Left renal cortex interstitium (tissue), 4 donors: ENCODE measurements at regions not wholly inside any gene's neighbourhood (a gene's known extent, or its start where the extent isn't known, plus 50 kb on each side); places are given as distances from the start of the nearest gene placed in this dataset.

Experiments used
- DNase-seq, 4 donors: peaks; one replicate each; pipeline ENCODE4 v3.0.0-alpha.2; 2013; ENCODE audit warnings: low read depth in 4 of 4, low spot score in 2 of 4, missing footprints in 1 of 4

DNA sequence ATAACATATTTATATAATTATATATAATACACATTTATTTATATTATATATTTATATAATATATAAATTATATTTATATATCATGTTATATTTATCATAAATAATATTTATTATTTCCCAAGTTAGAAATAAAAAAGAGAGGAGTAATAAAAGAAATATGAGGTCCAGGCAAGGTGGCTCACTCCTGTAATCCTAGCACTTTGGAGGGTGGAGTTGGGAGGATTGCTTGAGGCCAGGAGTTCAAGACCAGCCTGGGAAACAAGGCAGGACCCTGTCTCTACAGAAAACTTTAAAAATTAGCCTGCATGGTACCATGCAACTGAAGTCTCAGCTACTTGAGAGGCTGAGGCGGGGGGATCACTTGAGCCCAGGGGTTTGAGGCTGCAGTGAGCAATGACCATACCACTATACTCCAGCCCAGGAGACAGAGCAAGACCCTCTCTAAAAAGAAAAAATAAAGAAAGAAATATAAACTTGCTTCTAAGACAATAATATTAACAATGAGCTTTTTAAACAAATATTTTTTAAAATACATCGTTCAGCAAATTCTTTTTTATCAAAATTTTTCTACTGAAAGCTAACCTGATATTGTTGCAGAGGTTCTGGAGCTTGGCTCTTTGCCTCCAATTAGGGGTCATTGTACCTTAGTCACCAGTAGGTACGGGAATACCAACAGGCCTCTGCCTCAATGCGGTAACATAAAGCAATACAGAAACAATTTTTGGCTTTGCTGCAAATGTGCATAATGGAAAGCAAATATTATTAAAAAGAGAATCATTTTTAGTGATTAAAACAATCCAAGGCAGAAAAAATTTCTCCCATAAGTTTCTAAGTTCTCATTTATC is 290.0 kb downstream of the SETD4 start:
- no peak for DNase-seq

DNA sequence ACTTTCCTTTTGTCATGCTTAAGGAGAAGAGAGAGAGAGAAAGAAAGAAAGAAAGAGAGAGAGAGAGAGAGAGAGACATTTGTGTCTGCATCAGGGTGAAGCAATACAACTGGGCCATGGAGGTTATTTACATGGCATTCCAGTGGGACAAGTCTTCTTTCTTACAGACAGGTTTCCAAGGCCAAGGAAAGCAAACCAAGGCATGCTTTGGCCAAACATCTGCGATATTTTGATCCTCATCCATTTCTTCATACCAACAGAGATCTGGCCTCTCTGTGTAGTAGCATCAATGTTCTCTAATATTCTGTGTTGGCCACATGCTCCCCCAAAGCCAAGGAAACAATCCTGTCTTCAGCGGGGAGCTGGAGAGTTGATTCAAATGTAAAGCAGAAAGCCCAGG is 292.1 kb downstream of the SETD4 start:
- DNase-seq = no peak

DNA sequence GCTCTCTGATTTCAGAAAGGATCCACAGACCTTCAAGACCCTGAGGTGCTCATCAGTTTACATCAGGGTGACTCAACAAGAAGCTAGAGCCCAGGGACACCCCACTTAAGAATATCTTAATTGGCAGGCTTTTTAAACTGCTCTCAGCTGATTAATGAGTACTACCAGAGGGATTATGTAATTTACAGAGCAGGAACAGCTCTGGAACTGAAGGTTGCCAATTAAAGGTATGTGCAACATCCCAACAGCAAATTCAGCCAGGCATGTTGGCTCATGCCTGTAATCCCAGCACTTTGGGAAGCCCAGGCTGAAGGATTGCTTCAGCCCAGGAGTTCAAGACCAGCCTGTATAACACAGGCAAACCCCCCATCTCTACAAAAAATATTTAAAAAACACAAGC is 295.7 kb downstream of the SETD4 start:
- DNase-seq = no peak

DNA sequence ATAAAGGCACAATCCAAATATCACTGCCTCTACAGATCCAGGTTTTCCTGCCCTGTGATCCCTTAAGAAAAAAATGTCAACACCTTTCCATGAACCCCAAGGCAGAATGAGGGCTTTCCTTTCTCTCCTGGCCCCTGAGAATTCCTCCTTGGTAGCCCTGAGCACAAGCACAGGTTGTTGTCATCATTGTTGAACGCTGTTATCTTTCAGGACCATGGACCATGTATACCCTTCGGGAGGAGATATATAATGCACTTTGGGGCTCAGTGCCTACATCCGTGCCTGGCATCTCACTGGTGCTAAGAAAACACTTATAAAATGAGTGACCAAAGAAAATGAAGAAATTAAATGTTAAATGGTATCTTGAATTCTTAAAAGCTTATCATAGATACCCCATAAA is 296.2 kb downstream of the SETD4 start:
- DNase-seq = no peak

DNA sequence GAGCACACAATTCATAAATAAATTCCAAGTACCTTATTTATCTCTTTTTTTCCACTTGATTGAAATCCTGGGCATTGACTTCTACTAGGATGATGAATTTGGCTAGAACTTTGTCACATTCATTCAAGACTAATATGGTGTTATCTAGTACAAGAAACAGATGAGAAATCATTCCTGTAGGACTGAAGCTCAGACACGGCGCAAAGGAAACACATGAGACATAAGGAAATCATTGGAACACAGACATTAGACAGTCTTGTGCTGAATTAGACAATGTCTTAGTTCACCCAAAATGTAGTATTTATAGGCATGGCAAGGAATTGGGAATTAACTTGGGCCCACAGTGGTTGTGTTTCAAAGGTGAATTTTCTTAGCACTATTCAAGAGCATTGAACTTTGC is 305.7 kb downstream of the SETD4 start:
- no peak for DNase-seq

DNA sequence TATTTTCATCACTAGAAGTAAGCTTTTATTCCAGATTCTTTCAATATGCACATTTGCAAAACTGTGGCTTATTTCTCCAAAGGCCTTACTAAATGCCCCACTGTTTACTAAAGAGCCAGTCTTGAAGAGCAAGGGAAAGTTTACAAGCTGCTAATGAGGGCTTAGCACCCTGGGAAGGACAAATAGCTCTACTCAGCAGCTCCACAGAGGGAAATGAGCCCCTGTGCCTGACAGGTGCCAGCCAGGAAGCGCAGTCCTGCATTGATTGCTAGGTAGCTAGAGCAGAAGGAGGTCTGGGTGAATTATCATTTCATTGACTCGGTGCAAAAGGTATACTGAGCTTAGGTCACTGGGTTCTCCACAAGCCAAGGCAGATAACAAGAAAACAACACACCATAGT is 307.0 kb downstream of the SETD4 start:
- no peak for DNase-seq

DNA sequence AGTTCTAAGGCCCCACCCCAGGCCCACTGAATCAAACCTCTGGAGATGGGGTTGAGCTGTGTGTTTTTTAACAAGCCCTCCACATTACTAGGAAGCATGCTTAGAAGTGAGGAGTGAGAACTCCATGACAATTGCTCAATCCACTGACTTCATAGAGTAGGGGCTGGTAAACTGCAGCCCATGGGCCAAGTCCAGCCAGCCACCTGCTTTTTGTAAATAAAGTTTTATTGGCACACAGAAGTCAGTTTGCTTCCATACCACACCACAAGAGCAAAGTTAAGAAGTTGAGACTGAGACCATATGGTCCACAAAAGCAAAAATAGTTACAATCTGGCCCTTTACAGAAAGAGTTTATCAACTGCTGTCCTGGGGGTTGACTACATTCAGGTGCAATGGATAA is 309.2 kb downstream of the SETD4 start:
- DNase-seq = no peak

DNA sequence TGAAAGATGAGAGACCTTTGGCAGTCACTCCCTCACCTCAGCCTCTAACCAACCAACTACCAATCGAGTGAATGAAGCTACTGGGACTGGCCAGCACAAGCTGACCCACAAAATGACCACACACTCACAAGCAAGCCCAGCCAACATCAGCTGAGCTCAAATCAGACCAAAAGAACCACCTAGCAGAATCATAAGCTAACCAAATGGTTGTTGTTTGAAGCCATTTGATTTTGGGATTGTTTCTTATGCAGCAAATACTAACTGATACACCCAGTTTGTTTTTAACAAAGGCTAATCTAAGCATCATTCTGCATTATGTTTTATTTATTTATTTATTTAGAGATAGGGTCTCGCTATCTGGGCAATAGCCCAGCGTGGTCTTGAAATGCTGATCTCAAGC is 310.4 kb downstream of the SETD4 start:
- DNase-seq = no peak

DNA sequence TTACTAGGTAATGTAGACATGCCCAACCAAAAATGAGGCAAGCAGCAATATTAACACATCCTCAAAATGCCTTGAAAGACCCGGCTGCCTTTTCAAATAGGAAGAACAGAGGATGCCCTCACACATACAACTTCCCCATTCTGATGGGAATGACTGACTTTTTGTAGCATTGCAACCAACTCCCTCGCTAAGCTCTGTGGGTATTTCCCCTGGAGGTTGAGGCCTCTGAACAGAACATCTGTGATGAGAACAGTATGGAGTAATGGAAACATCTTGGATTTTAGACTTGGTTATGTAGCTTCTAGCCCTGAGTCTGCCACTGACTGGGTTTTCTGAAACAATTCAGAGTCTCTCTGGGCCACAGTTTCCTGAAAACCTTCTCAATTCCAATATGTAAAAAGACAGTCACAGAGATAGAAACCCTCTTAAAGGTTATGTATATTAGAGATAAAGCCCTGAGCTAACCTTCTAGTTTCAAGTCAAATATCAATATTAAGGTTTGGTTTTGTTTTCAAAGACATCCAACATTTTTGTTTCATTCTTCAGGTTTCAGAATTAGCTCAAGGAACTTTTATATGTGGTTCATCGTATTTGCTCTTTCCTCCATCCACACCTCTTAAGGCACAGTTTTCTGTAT is 311.5 kb downstream of the SETD4 start:
- DNase-seq = no peak

DNA sequence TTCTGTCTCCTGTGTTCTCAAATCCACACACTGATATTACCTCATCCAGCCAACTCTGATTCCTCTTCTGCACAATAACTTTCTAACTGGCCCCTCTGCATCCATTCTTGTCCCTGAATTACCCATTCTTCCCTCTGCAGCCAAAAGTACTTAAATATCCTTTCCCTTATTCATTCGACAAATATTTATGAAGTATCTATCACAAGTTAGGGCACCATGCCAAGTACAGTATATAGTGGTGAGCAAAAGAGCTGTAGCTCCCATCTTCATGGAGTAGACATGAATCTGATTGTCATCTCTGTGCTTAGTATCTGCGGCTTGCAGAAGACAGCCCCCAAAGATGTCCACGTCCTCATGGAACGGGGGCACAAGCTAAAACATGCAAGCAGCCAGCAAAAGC is 316.8 kb downstream of the SETD4 start:
- no peak for DNase-seq

DNA sequence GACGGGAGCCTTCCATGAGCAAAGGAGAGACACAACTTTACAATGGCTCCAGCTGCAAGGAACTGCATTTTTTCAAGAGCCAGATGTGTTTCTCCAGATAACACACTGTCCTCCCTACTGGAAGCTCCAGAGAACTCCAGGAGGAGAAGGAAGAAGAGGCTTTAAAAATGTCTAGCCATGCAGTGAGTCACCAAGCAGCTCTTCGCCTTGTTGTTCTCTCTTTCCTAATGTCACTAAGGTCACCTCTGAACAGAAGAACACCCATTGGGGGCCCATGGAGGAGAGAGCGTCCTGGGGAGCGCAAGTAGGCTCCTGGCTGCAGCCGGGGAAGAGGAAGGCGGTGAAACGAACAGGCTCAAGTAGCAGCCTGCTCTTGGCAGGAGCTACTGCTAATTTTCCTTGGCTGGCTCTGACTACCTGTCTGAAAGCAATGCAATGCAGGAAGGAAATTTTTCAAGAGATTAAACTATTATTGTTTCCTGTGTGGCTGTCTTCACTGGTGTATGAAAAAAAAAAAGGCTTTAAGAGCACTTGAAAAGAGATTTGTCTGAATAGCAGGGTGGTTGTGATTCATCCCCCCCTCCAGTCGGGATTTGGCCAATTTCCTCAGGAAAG is 321.9 kb downstream of the SETD4 start:
- no peak for DNase-seq

DNA sequence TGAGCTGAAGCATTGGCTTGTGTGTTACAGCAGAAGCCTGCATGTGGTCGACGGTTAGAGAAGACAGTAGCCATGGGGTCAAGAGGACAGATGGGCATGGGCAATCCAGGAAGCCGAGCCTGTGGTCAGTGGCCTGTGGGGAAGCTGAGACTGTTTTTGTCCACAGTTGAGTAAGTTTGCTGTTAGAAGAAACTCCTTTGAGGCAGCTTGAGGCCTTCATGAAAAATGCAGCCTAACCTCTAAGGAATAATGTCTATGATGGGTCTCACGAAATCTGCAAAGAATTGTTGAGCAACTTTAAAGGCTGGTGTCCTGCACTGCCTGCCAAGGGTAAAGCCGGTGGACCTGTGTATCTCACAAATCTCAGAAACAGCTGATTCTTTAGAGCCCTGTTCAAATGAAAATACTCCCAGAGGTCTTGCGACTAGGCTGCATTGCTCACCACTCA is 322.4 kb downstream of the SETD4 start:
- no peak for DNase-seq

DNA sequence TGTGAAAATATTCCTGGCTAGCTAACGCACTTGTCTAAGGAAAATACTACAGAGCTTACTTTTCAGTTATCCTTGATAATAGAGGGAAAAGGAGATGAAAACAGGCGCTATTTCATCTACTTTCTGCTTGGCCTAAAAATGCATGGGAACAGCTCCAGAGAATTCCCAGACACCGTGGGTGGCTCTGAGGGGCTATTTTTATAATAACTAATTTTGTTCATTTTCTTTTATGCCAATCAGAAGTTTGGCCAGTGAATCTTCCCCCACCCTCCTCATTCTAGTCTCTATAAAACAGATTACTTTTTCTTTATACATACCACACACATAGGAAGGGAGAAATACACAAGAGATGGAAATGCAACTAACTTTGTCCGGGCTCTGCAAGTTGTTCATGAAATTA is 322.9 kb downstream of the SETD4 start:
- no peak for DNase-seq

DNA sequence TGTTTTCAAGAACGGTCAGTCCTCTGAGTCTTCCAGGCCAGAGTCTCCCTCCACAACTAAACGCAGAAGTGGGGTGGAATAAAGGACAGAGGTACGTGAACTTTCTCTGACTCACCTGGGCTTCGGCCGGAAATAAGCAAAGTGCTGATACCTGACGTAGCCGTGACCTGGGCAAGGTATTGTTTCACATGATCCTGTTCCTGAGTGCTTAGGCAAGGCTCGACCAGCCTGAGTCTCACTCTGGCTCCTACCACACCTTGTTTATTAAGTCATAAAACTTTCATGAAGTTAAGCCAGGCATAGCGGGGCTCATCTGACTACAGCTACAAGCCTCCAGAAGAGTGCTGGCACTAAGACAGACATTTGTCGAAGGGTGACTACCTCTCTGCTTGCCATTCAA is 327.5 kb downstream of the SETD4 start:
- no peak for DNase-seq

DNA sequence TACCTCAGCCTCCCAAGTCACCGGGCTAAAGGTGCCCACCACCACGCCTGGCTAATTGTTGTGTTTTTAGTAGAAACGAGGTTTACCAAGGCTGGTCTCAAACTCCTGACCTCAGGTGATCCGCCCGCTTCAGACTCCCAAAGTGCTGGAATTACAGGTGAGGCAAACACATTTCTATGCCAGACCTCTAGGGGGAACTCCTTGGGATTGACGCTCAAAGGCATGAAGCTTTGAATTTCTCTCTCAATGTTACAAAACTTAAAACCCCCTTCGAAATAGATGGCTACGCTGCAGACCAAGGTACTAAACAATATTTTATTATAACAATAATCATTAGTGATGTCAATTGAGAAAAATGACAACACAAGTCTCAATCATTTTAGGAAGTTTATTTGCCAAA is 330.0 kb downstream of the SETD4 start:
- DNase-seq = no peak

DNA sequence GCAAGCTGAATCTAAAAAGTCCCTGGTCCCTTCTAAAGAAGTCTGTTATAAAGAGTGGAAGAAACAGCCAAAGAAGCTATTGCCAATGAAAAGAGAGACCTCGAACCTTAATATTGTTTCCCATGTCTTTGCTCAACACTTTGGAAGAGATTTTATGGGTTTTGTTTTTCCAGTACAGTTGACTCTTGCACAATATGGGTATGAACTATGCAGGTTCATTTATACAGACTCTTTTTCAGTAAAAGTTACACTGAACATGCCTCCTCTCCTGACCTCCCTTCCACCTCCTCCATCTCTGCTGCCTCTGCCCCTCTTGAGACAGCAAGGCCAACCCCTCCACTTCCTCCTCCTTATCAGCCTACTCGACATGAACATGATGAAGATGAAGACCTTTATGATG is 332.5 kb downstream of the SETD4 start:
- DNase-seq = no peak

DNA sequence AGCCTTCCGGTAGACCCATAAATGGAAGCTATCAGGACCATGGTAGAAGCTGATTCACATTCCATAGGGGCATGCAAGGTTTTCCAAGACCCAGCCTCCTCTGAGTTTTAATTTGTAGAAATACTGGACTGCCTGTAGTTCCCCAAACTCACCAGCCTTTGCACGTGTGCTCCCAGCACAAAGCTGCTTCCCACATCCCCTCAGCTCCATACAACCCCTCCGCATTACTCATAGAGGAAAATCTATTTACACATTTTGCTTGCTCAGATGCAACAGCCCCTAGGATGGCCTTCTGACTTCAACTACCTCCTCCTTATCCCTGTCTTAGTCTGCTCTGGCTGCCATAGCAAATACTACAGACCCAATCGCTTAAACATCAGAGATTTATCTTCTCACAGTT is 336.2 kb downstream of the SETD4 start:
- DNase-seq = no peak

DNA sequence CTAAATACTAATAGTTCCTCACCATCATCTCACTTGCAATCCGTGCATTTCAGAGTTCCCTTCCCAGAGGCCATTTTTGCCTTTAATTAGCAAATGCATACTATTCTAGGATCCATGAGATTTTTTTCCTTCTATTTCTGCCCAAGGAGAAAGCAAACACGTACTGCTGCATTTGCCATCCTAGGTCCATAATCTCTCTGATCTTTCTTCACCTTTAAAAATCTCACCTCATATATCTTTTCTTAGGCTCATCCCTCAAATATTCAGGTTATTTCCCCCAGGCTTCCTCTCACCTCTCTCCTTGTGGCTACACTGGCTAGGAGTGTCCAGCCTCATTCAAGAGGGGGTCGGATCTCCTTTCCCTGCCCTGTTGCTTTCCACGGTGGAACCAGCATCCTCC is 338.6 kb downstream of the SETD4 start:
- DNase-seq = no peak

DNA sequence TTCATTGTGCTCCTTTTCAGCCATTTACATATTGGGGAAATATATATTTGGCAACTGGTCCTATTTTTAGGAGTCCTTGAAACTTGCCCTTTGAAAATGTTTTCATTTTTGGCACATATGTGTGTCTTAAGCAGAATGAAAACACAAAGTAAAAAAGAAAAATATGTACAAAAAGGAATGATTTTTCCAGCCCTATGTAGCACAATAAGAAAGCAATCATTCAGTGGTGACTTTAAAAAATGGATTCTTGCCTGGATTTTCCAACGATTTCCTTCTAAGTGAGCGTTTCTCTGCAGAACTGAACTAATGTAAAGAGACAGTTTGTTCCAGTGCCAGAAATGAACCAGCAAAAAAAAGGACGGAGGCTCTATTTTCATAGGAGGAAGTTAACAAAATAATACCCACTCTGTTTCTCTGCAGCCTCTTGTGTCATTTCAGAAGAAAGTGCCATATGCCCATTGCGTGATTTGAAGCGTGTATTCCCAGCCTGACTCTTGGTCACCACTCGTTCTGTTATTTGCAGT is 340.1 kb downstream of the SETD4 start:
- DNase-seq = no peak

DNA sequence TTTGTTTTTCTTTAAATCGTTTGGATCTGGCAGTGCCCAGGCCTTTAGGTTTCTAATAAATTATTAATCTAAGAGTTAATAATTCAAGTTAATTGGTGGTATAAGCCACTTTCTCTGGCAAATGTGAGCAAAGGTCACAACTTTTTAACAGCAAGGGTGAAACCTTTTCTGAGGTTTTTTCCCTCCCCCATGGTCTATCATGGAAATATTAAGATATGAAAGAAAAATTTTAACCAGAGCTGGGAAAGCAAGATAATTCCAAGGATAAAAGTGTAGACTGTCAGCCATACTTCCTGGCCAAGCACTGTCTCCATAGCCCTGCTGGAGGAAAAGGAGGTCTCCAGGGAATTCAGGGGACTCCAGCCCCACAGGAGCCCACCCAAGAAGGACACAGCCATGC is 341.2 kb downstream of the SETD4 start:
- DNase-seq = no peak

DNA sequence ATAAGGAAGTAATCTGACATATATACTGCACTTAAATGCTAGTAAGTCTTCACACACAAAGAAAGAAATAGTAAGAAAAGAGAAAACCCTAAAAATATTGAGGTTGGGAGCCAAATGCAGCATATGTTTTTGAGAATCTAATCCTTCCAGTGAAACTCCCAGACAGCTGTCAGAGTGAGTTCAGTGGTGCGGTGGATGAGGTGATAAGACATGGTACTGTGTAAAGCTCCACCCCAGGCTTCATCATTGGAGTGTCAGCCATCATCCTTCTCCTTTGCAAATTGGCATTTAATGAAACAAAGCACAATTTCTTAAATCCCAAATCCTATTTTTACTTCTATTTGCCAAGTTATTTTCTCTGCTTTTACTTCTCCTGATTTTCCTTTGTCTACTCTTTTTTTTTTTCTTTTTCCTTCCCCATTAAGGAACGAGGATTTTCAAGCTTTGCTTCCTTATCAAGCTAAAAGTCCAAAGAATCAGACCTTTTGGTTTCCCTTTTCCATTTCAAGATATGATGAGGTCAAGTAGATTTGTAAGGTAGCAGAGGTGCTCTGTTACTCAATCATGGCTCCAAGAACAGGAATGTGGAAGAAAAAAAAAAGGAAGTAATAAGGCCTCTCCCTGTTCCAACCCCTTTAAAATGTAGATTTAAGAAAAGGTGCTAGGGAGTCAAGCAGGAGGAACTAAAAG is 343.3 kb downstream of the SETD4 start:
- DNase-seq = no peak
